Transverse colon (tissue), 4 donors: ENCODE measurements at regions not wholly inside any gene's neighbourhood (a gene's known extent, or its start where the extent isn't known, plus 50 kb on each side); places are given as distances from the start of the nearest gene placed in this dataset.

Experiments used
- DNase-seq: peaks from one replicate; pipeline ENCODE4 v3.0.0-alpha.2; 2019
- H3K27ac ChIP-seq, 4 donors: fragments of 200-600 bp; sonication (generic); 2 replicates each; pipeline ENCODE4 v1.5.1; 2016 to 2018; ENCODE audit warnings: inconsistent platforms in 4 of 4
- H3K27me3 ChIP-seq: fragments of 200-600 bp; sonication (generic); 2 replicates; pipeline ENCODE4 v1.5.1; 2017; ENCODE audit warnings: inconsistent platforms
- H3K36me3 ChIP-seq, 4 donors: fragments of 200-600 bp; sonication (generic); 2 replicates each; pipeline ENCODE4 v1.5.1; 2017 to 2019; ENCODE audit warnings: inconsistent platforms in 4 of 4
- H3K4me1 ChIP-seq, 4 donors: fragments of 200-600 bp; sonication (generic); 2 replicates each; pipeline ENCODE4 v1.5.1; 2017 to 2020; ENCODE audit warnings: inconsistent platforms in 4 of 4
- H3K4me3 ChIP-seq, 4 donors: fragments of 200-600 bp; sonication (generic); 1 replicate in 1 of 4; 2 replicates in 3 of 4; pipeline versions ENCODE4 v1.5.1 to v1.6.1; 2017 to 2019; ENCODE audit warnings: inconsistent platforms in 4 of 4
- H3K9me3 ChIP-seq, 2 donors: fragments of 200-600 bp; sonication (generic); 2 replicates each; pipeline ENCODE4 v1.5.1; 2017 to 2019; ENCODE audit warnings: inconsistent platforms in 2 of 2
- EP300 ChIP-seq: sonication (generic); formaldehyde crosslinking; IDR thresholded peaks from one replicate; pipeline ENCODE4 v1.6.1; 2017; ENCODE audit warnings: antibody characterized with exemption, low read depth
- POLR2A ChIP-seq: fragments of 450-650 bp; IDR thresholded peaks from one replicate; pipeline ENCODE4 v1.6.1; 2016; ENCODE audit warnings: antibody characterized with exemption, mild to moderate bottlenecking, moderate library complexity
- POLR2AphosphoS5 ChIP-seq, 3 donors: sonication (generic); formaldehyde crosslinking; IDR thresholded peaks; one replicate each; pipeline ENCODE4 v1.6.1; 2016; ENCODE audit warnings: antibody characterized with exemption in 3 of 3
- WGBS, 2 donors: methylation state at CpG; one replicate each; pipeline ENCODE4 v1.1.5; 2018; ENCODE audit warnings: low coverage in 1 of 2; 5-methylcytosine and 5-hydroxymethylcytosine counted together
- in situ Hi-C, 4 donors: fragments of 200-750 bp; cut with MboI; loops; one replicate each; pipeline versions ENCODE4 v1.15.0 to v1.15.1; 2017; ENCODE audit warnings: low sequenced_read_pairs in 3 of 4, low pct_ligation_motif_present in 1 of 4, low pct_unique_long_range_greater_than_20kb in 1 of 4
- intact Hi-C: fragments of 100-400 bp; cut with DNase I; formaldehyde crosslinking; loops from one replicate; pipeline ENCODE4 v1.15.1; 2023; ENCODE audit warnings: low total_unique reads
- TF ChIP-seq, protein P1 (sequence below), 5 experiments: fragments of 200-600 bp in 3 of 5; fragments of 450-650 bp in 2 of 5; sonication (generic) in 3 of 5; IDR thresholded peaks; 1 replicate in 2 of 5; 2 replicates in 3 of 5; pipeline ENCODE4 v1.5.1; 2016 to 2017; ENCODE audit warnings: antibody characterized with exemption in 5 of 5, inconsistent platforms in 3 of 5, mild to moderate bottlenecking in 2 of 5, moderate library complexity in 1 of 5

DNA sequence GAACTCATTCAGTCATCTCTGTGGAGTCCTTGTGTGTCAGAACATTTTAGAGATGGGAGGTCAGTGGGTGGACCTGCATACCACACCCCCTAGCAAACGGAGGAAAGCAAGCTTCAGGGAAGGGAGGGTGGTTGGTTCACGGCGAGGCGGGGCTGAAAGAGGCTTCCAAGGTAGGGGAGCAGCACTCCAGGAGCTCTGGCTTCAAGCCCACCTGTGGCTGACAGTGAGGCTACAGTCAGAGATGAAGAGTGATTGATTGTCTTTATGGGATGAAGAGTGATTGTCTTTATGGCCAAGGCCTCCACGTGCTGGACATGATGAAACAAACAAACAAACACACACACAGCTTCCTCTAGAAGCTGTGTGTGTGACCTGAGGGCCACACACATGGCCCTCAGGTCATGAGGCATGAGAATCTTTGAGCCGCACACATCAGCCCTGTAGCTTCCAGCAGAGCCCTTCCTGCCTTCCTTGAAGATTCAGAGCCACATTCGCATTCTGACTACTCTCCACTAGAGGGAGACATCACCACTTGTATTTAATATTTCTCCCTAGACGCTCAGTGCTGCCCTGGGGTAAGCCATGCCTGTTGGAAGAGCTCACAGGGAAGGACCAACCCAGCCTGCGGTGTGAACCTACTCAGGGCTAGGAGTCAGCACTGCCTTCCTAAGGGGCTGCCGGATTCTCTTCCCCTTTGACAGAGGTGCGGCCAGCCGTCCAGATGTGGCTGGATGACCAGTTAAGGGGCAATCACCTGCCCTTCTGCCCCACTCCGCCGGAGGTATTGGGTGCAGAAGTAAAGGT is 54.4 kb upstream of the KCNA1 start:
- peaks cover 7 to 13% (median 10%) of the 10 kb centered on the region in 4 donors for H3K4me1 ChIP-seq
- TF ChIP-seq EP300: no peak
- TF ChIP-seq, protein P1, sequence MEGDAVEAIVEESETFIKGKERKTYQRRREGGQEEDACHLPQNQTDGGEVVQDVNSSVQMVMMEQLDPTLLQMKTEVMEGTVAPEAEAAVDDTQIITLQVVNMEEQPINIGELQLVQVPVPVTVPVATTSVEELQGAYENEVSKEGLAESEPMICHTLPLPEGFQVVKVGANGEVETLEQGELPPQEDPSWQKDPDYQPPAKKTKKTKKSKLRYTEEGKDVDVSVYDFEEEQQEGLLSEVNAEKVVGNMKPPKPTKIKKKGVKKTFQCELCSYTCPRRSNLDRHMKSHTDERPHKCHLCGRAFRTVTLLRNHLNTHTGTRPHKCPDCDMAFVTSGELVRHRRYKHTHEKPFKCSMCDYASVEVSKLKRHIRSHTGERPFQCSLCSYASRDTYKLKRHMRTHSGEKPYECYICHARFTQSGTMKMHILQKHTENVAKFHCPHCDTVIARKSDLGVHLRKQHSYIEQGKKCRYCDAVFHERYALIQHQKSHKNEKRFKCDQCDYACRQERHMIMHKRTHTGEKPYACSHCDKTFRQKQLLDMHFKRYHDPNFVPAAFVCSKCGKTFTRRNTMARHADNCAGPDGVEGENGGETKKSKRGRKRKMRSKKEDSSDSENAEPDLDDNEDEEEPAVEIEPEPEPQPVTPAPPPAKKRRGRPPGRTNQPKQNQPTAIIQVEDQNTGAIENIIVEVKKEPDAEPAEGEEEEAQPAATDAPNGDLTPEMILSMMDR (IDR thresholded peaks at IDR 0.05): peak; percentile 71 to 80 (median 78)
- no peak for TF ChIP-seq POLR2AphosphoS5 (IDR thresholded peaks at IDR 0.05)
- in situ Hi-C loops: loop anchor here (5.0 to 10.0 kb wide), 3 partner anchors 139 to 149 kb away; no protein-coding TSS in a partner anchor
- H3K36me3 ChIP-seq: no peaks in the 10 kb centered on the region
- peaks cover 28% of the 10 kb centered on the region for H3K27me3 ChIP-seq
- intact Hi-C loops: loop anchor here (10.0 kb wide), 1 partner anchor 229 kb away; no protein-coding TSS in a partner anchor
- DNase-seq: peak; percentile 57
- no peaks in the 10 kb centered on the region for H3K9me3 ChIP-seq
- WGBS, 2 donors: 37 to 39% methylated on average over 6 to 14 of the region's 14 CpGs
- H3K4me3 ChIP-seq: no peak overlapping the region
- H3K27ac ChIP-seq: no peak overlapping the region

DNA sequence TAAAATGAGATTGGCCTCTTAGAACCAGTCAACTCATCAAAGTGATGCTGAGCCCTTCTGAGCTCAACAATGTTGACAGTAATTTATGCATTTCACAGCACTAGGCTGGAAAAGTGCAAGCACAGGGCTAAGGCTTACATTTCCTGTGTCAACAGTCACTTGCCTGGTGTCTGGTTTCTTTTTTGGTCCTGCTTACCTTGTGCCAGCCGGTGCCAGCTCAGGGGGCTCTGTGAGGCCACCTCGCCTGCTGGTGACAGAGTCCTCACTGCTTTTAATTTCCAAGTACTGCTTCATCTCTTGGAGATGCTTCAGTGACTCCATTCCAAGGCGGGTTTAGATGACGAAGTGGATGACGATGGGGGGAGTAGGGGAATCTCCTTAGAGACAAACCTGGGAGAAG is 53.1 kb upstream of the KCNA1 start:
- intact Hi-C loops (loop anchor here (2.0 to 10.0 kb wide), 2 partner anchors 144 to 228 kb away; no protein-coding TSS in a partner anchor), in situ Hi-C loops (loop anchor here (5.0 to 10.0 kb wide), 3 partner anchors 138 to 148 kb away; no protein-coding TSS in a partner anchor)
- H3K36me3 ChIP-seq: no peaks in the 10 kb centered on the region
- no peaks in the 10 kb centered on the region for H3K9me3 ChIP-seq
- no peak overlapping the region for H3K4me3 ChIP-seq
- no peak for DNase-seq
- 78 to 87% methylated on average over 3 to 5 of the region's 5 CpGs for WGBS, 2 donors
- TF ChIP-seq POLR2AphosphoS5 (IDR thresholded peaks at IDR 0.05): no peak
- no peak for TF ChIP-seq EP300
- TF ChIP-seq, protein P1 (IDR thresholded peaks at IDR 0.05): no peak
- no peak for TF ChIP-seq POLR2A
- H3K4me1 ChIP-seq: peaks cover 7 to 15% (median 10%) of the 10 kb centered on the region in 4 donors
- H3K27me3 ChIP-seq: peaks cover 35% of the 10 kb centered on the region
- H3K27ac ChIP-seq: no peak overlapping the region

DNA sequence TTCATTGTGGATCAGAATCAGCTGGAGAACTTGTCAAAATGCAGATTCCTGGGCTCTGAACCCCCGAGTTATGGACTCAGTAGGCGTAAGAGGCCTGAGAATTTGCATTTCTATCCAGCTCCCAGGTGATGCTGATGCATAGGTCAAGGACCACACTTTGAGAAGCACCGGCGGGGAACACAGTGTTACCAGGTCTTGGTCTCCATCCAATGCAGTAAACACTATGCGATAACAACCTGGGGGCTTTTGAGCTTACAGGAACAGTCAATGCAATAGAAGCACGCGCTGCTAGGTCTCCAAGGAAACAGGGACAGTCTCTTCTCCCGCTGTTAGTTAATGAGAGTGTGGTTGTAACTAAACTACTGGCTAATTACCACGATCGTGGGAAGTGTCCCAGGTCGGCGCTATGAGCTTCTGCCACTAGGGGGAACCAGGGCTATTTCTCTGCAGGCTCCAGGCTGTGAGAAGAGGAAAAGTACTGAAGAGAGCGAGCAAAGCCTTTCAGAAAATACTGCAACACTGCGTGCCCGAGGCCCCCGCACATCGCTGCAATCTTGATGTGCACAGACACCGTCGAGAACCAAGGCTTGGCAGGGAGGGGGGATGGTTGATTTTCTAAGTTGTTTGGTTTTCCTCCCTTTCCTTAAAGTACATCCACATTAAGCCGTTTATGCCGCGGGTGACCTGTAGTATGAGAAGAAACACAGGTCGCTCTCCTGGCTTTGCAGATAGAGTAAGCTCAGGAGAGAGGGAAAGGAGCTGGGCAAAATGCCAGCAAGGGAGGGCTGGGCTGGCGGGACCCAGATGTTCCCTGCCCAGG is 52.0 kb upstream of the KCNA1 start:
- Histone ChIP-seq H3K36me3 (no peaks in the 10 kb centered on the region), H3K9me3 (no peaks in the 10 kb centered on the region), H3K4me3 (peak overlapping the region in 1 of 4 donors; percentile 19), H3K27me3 (peaks cover 38% of the 10 kb centered on the region), H3K27ac (no peak overlapping the region), H3K4me1 (peaks cover 7 to 15% (median 10%) of the 10 kb centered on the region in 4 donors)
- DNase-seq: peak; percentile 80
- in situ Hi-C loops (loop anchor here (5.0 to 10.0 kb wide), 3 partner anchors 137 to 147 kb away; no protein-coding TSS in a partner anchor), intact Hi-C loops (loop anchor here (2.0 to 10.0 kb wide), 2 partner anchors 143 to 227 kb away; no protein-coding TSS in a partner anchor)
- TF ChIP-seq POLR2AphosphoS5 (IDR thresholded peaks at IDR 0.05) (no peak), EP300 (no peak)
- TF ChIP-seq, protein P1 (IDR thresholded peaks at IDR 0.05): peak; percentile 77 to 87 (median 85)
- WGBS, 2 donors: 0 to 8% methylated on average over 7 to 24 of the region's 24 CpGs

DNA sequence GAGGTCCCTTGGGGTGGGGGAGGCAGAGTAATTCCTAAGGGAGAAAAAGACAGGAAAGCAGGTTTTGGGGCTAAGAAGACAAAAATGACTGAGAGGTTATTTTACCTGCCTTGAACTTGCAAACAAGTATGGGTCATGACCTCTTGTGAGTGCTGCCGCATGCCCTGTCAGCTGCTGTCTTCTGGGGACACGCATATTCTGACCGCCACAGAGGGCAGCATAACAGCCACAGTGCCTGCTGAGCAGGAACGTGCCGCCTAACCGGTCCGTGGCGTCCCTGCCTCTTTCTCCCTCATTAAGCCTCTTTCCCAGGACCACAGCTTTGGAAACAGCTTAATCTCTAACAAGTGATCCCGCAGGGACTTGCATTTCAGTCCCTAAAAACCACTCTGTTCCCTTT is 51.3 kb upstream of the KCNA1 start:
- H3K4me3 ChIP-seq: no peak overlapping the region
- in situ Hi-C loops: loop anchor here (5.0 to 10.0 kb wide), 3 partner anchors 136 to 146 kb away; no protein-coding TSS in a partner anchor
- 16 to 20% methylated on average over 1 to 9 of the region's 9 CpGs for WGBS, 2 donors

More for the DNA sequence above, 51.3 kb upstream of the KCNA1 start:
- intact Hi-C loops: loop anchor here (10.0 kb wide), 1 partner anchor 226 kb away; no protein-coding TSS in a partner anchor
- no peak overlapping the region for H3K27ac ChIP-seq
- H3K9me3 ChIP-seq: no peaks in the 10 kb centered on the region
- H3K36me3 ChIP-seq: no peaks in the 10 kb centered on the region
- TF ChIP-seq, protein P1 (IDR thresholded peaks at IDR 0.05): peak in 1 of 5 experiments; percentile 2
- TF ChIP-seq EP300: no peak
- peaks cover 7 to 15% (median 10%) of the 10 kb centered on the region in 4 donors for H3K4me1 ChIP-seq
- DNase-seq: no peak
- peaks cover 38% of the 10 kb centered on the region for H3K27me3 ChIP-seq
